ENCODE measurements at regions not wholly inside any gene's neighbourhood (a gene's known extent, or its start where the extent isn't known, plus 50 kb on each side); places are given as distances from the start of the nearest gene placed in this dataset.

DNA sequence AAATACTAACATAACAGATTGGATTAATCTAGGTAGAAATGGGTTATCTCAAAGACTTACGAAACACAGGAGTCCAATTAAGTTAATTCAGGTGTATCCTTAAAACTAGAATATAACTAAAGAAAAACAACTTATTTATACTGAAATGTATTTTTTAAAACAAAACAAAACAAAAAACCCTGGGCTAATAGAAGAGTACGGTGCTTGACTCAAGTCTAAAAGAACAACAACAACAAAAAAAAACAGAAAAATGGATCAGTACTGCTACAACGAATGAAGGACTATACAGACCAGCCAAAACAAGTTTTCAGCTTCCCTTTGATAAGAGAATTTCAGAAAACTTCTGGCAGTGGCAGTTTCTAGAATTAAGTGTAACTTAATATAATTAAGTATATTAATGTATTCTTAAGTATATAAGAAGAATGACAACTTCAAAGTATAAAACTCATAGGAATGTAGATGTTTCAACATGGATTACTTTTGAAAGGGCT lies 120.1 kb upstream of the EGLN3 start:
- Histone ChIP-seq H3K27me3 (ENCODE audit: insufficient read depth, low read depth) (no peaks in the 10 kb centered on the region), H3K9ac (no peak overlapping the region), H3K4me1 (ENCODE audit: low read depth, poor library complexity, severe bottlenecking) (no peaks in the 10 kb centered on the region), H3K27ac (no peak overlapping the region), H4K20me1 (ENCODE audit: insufficient read depth) (no peaks in the 10 kb centered on the region), H3K4me3 (IDR thresholded peaks at IDR 0.05; ENCODE audit: insufficient read depth, low read depth, low read length) (no peak overlapping the region), H3K4me2 (no peak overlapping the region), H3K36me3 (ENCODE audit: insufficient read depth) (no peaks in the 10 kb centered on the region), H2AFZ (ENCODE audit: low read depth) (no peak overlapping the region), H3K79me2 (ENCODE audit: insufficient read depth, low read depth) (no peaks in the 10 kb centered on the region)
- TF ChIP-seq, protein P1, sequence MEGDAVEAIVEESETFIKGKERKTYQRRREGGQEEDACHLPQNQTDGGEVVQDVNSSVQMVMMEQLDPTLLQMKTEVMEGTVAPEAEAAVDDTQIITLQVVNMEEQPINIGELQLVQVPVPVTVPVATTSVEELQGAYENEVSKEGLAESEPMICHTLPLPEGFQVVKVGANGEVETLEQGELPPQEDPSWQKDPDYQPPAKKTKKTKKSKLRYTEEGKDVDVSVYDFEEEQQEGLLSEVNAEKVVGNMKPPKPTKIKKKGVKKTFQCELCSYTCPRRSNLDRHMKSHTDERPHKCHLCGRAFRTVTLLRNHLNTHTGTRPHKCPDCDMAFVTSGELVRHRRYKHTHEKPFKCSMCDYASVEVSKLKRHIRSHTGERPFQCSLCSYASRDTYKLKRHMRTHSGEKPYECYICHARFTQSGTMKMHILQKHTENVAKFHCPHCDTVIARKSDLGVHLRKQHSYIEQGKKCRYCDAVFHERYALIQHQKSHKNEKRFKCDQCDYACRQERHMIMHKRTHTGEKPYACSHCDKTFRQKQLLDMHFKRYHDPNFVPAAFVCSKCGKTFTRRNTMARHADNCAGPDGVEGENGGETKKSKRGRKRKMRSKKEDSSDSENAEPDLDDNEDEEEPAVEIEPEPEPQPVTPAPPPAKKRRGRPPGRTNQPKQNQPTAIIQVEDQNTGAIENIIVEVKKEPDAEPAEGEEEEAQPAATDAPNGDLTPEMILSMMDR (conservative IDR thresholded peaks at IDR 0.05; ENCODE audit: low read depth, low read length) = no peak

- H3K4me1 ChIP-seq (ENCODE audit: low read depth, poor library complexity, severe bottlenecking) = no peaks in the 10 kb centered on the region
- no peak overlapping the region for H3K4me3 ChIP-seq (IDR thresholded peaks at IDR 0.05; ENCODE audit: insufficient read depth, low read depth, low read length)
These were observed 119.1 kb upstream of the EGLN3 start for GRCh38 chr14:34069854-34070582.

GRCh38 chr14:34067587-34067986 lies 116.7 kb upstream of the EGLN3 start:
- Histone ChIP-seq H4K20me1 (ENCODE audit: insufficient read depth) (no peaks in the 10 kb centered on the region), H3K27ac (no peak overlapping the region), H3K4me1 (ENCODE audit: low read depth, poor library complexity, severe bottlenecking) (no peaks in the 10 kb centered on the region), H3K27me3 (ENCODE audit: insufficient read depth, low read depth) (no peaks in the 10 kb centered on the region), H3K79me2 (ENCODE audit: insufficient read depth, low read depth) (no peaks in the 10 kb centered on the region), H3K36me3 (ENCODE audit: insufficient read depth) (no peaks in the 10 kb centered on the region), H3K4me3 (IDR thresholded peaks at IDR 0.05; ENCODE audit: insufficient read depth, low read depth, low read length) (no peak overlapping the region), H2AFZ (ENCODE audit: low read depth) (no peak overlapping the region), H3K9ac (no peak overlapping the region), H3K4me2 (no peak overlapping the region)
- TF ChIP-seq, protein P1 (conservative IDR thresholded peaks at IDR 0.05; ENCODE audit: low read depth, low read length) = no peak

More at GRCh38 chr14:34069854-34070582, 119.1 kb upstream of the EGLN3 start:
- Histone ChIP-seq H3K9ac (no peak overlapping the region), H4K20me1 (ENCODE audit: insufficient read depth) (no peaks in the 10 kb centered on the region), H3K27me3 (ENCODE audit: insufficient read depth, low read depth) (no peaks in the 10 kb centered on the region), H3K36me3 (ENCODE audit: insufficient read depth) (no peaks in the 10 kb centered on the region), H3K27ac (no peak overlapping the region), H3K79me2 (ENCODE audit: insufficient read depth, low read depth) (no peaks in the 10 kb centered on the region), H2AFZ (ENCODE audit: low read depth) (no peak overlapping the region), H3K4me2 (no peak overlapping the region)
- TF ChIP-seq, protein P1 (conservative IDR thresholded peaks at IDR 0.05; ENCODE audit: low read depth, low read length) = no peak

DNA sequence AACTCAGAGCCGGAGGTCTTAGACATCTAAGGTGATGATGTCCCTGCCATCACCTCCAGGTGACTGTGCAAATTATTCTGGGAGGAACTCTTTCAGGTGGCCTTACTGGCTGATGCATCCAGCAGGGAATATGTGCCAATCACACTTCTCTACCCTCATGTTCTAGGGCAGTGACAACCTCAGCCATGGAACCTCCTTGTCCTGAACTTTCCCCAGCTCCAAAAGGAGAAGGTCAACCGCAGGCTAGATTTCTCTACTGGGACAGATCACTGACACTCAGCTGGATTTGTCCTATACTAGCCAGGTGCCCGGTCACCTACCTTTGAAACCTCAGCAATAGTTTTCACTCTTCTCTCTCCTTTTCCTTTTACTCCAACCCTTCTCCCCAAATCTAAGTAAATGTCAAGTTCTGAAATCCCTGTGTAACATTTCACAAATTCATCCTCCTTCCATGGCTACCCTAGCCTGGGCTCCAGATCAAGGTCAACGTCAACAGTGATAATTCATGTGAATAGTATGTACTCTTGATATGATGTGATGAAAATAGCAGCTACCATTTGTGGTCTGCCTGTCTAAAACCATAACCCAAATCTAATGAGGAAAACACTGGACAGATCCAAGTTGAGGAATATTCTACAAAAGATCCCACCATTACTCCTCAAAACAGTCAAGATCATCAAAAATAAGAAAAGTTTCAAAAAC lies 115.0 kb upstream of the EGLN3 start:
- Histone ChIP-seq H3K4me3 (IDR thresholded peaks at IDR 0.05; ENCODE audit: insufficient read depth, low read depth, low read length) (no peak overlapping the region), H4K20me1 (ENCODE audit: insufficient read depth) (no peaks in the 10 kb centered on the region), H2AFZ (ENCODE audit: low read depth) (no peak overlapping the region), H3K9ac (no peak overlapping the region), H3K27ac (no peak overlapping the region), H3K4me2 (no peak overlapping the region), H3K27me3 (ENCODE audit: insufficient read depth, low read depth) (no peaks in the 10 kb centered on the region), H3K36me3 (ENCODE audit: insufficient read depth) (no peaks in the 10 kb centered on the region), H3K79me2 (ENCODE audit: insufficient read depth, low read depth) (no peaks in the 10 kb centered on the region), H3K4me1 (ENCODE audit: low read depth, poor library complexity, severe bottlenecking) (no peaks in the 10 kb centered on the region)
- TF ChIP-seq, protein P1 (conservative IDR thresholded peaks at IDR 0.05; ENCODE audit: low read depth, low read length) = no peak

All from KMS-11 (cell line).